AG04450 (cell line): ENCODE measurements at regions not wholly inside any gene's neighbourhood (a gene's known extent, or its start where the extent isn't known, plus 50 kb on each side); places are given as distances from the start of the nearest gene placed in this dataset.

Experiments
- CTCF ChIA-PET: fragments of 300-600, 350-600 bp; formaldehyde crosslinking; extraction: SDS; loops from one replicate; lab custom pipeline; 2022; ENCODE audit warnings: antibody characterized with exemption, inconsistent platforms; lab: Charles Lee
- POLR2A ChIA-PET: fragments of 350-600 bp; formaldehyde crosslinking; extraction: SDS; loops from one replicate; lab custom pipeline; 2021; ENCODE audit warnings: antibody characterized with exemption, inconsistent platforms; lab: Yijun Ruan, JAX
- DNase-seq: peaks from one replicate; pipeline ENCODE4 v3.0.0-alpha.2; 2011; ENCODE audit warnings: low read depth, low spot score
- H3K27ac ChIP-seq: one replicate; pipeline ENCODE4 v1.5.1; 2012; ENCODE audit warnings: low read depth, low read length, control low read depth
- H3K27me3 ChIP-seq: one replicate; pipeline ENCODE4 v1.6.0; 2012; ENCODE audit warnings: low read length; ENCODE audit not compliant: control insufficient read depth, insufficient read depth
- H3K4me3 ChIP-seq: 2 replicates; pipeline ENCODE4 v1.5.1; 2011; ENCODE audit warnings: mild to moderate bottlenecking, low read depth, low read length, control low read depth
- H3K9me3 ChIP-seq: 2 replicates; pipeline ENCODE4 v1.5.1; 2012; ENCODE audit warnings: low read length; ENCODE audit not compliant: control insufficient read depth, insufficient read depth
- CTCF ChIP-seq: IDR thresholded peaks from 2 replicates; pipeline ENCODE4 v1.5.1; 2011; ENCODE audit warnings: low read depth, low read length, control low read depth, inconsistent platforms

- DNase-seq: no peak
- H3K27me3 ChIP-seq: no peaks in the 10 kb centered on the region
- no peak overlapping the region for H3K4me3 ChIP-seq
- H3K9me3 ChIP-seq: no peaks in the 10 kb centered on the region
- no peak overlapping the region for H3K27ac ChIP-seq
- TF ChIP-seq CTCF: no peak
- CTCF ChIA-PET: no interaction called here
- POLR2A ChIA-PET: no interaction called here
These were observed 446.9 kb downstream of the MED13L start for GRCh38 chr12:115830633-115831032.

GRCh38 chr12:115830070-115830469, 447.4 kb downstream of the MED13L start:
- H3K27me3 ChIP-seq: no peaks in the 10 kb centered on the region
- H3K4me3 ChIP-seq: no peak overlapping the region
- ChIA-PET POLR2A (no interaction called here), CTCF (no interaction called here)
- TF ChIP-seq CTCF: no peak
- DNase-seq: no peak
- H3K9me3 ChIP-seq: no peaks in the 10 kb centered on the region; the same call in 1 of the 2 replicates
- no peak overlapping the region for H3K27ac ChIP-seq

- ChIA-PET POLR2A (no interaction called here), CTCF (interaction anchor here (0.8 kb wide), 1 partner anchor 88 kb away, joined by 3 read pairs; no protein-coding TSS in a partner anchor)
- Histone ChIP-seq H3K9me3 (no peaks in the 10 kb centered on the region; the same call in 1 of the 2 replicates), H3K27me3 (peaks cover 2% of the 10 kb centered on the region), H3K27ac (no peak overlapping the region), H3K4me3 (no peak overlapping the region)
- DNase-seq: no peak
- TF ChIP-seq CTCF: no peak
These were observed 449.3 kb downstream of the MED13L start for GRCh38 chr12:115828168-115828567.

- H3K27ac ChIP-seq: no peak overlapping the region
- ChIA-PET POLR2A (no interaction called here), CTCF (no interaction called here)
- peaks cover 2% of the 10 kb centered on the region for H3K27me3 ChIP-seq
- no peak for TF ChIP-seq CTCF
- DNase-seq: no peak
- H3K4me3 ChIP-seq: no peak overlapping the region
- H3K9me3 ChIP-seq: no peaks in the 10 kb centered on the region; the same call in 1 of the 2 replicates
These were observed 452.4 kb downstream of the MED13L start for GRCh38 chr12:115824936-115825602.

- peaks cover 2% of the 10 kb centered on the region for H3K27me3 ChIP-seq
- POLR2A ChIA-PET: no interaction called here
- H3K4me3 ChIP-seq: no peak overlapping the region
- H3K9me3 ChIP-seq: no peaks in the 10 kb centered on the region; the same call in 1 of the 2 replicates
- no peak for TF ChIP-seq CTCF
- CTCF ChIA-PET: interaction anchor here (0.6 kb wide), 1 partner anchor 68 kb away, joined by 3 read pairs; no protein-coding TSS in a partner anchor
- DNase-seq: no peak
- no peak overlapping the region for H3K27ac ChIP-seq
These were observed 453.9 kb downstream of the MED13L start for GRCh38 chr12:115823635-115824034.
